Esophagus muscularis mucosa (tissue), 3 donors: ENCODE measurements at regions not wholly inside any gene's neighbourhood (a gene's known extent, or its start where the extent isn't known, plus 50 kb on each side); places are given as distances from the start of the nearest gene placed in this dataset.

ENCODE experiments used
- CTCF ChIP-seq, 3 experiments: fragments of 200-600 bp in 2 of 3; fragments of 450-650 bp in 1 of 3; sonication (generic) in 2 of 3; IDR thresholded peaks; one replicate each; pipeline ENCODE4 v1.5.1; 2017 to 2019; ENCODE audit warnings: antibody characterized with exemption in 3 of 3, mild to moderate bottlenecking in 2 of 3, moderate library complexity in 1 of 3
- POLR2AphosphoS5 ChIP-seq, 2 donors: sonication (generic); formaldehyde crosslinking; IDR thresholded peaks; one replicate each; pipeline ENCODE4 v1.6.1; 2017; ENCODE audit warnings: antibody characterized with exemption in 2 of 2

GRCh38 chr4:136357556-136357955 lies 1174.7 kb downstream of the PCDH18 start:
- no peak for TF ChIP-seq POLR2AphosphoS5 (IDR thresholded peaks at IDR 0.05)
- no peak for TF ChIP-seq CTCF (IDR thresholded peaks at IDR 0.05)
